ENCODE measurements at regions not wholly inside any gene's neighbourhood (a gene's known extent, or its start where the extent isn't known, plus 50 kb on each side); places are given as distances from the start of the nearest gene placed in this dataset.

GRCh38 chr5:175809531-175810121 lies 61.8 kb upstream of the CPLX2 start:
- Histone ChIP-seq H3K27ac (ENCODE audit: control insufficient read depth, insufficient read depth, low read length) (no peak overlapping the region), H3K9me3 (ENCODE audit: control insufficient read depth, low read depth, low read length) (no peaks in the 10 kb centered on the region), H3K9ac (ENCODE audit: control insufficient read depth, extremely low read depth, insufficient read depth, low read length) (no peak overlapping the region), H3K36me3 (ENCODE audit: control insufficient read depth in 2 of 2, extremely low read depth in 1 of 2, insufficient read depth in 2 of 2, low read length in 2 of 2) (no peaks in the 10 kb centered on the region), H4K20me1 (ENCODE audit: control insufficient read depth, extremely low read depth, insufficient read depth, low read length) (no peaks in the 10 kb centered on the region), H3K4me1 (ENCODE audit: control insufficient read depth, extremely low read depth, insufficient read depth, low read length) (peaks cover 10% of the 10 kb centered on the region), H3K79me2 (ENCODE audit: control insufficient read depth, insufficient read depth, low read length) (no peaks in the 10 kb centered on the region), H3K9me1 (ENCODE audit: control insufficient read depth, extremely low read depth, insufficient read depth, low read length) (no peaks in the 10 kb centered on the region), H3K27me3 (ENCODE audit: control insufficient read depth, extremely low read depth, insufficient read depth, low read length) (no peaks in the 10 kb centered on the region), H2AFZ (ENCODE audit: control insufficient read depth, low read length) (no peak overlapping the region), H3K4me2 (ENCODE audit: control insufficient read depth, extremely low read depth, insufficient read depth, low read depth, low read length) (no peak overlapping the region), H3K4me3 (ENCODE audit: control insufficient read depth in 2 of 3, extremely low read depth in 1 of 3, insufficient read depth in 2 of 3, low read depth in 1 of 3, low read length in 3 of 3) (no peak overlapping the region)
- dilution Hi-C loops (cut with MboI; ENCODE audit: extremely low pct_ligation_motif_present, low sequenced_read_pairs): no loop called here
- DNase-seq (ENCODE audit: low read depth, low spot score) (no peak), FAIRE-seq (peak; percentile 75)
- TF ChIP-seq, protein P1, sequence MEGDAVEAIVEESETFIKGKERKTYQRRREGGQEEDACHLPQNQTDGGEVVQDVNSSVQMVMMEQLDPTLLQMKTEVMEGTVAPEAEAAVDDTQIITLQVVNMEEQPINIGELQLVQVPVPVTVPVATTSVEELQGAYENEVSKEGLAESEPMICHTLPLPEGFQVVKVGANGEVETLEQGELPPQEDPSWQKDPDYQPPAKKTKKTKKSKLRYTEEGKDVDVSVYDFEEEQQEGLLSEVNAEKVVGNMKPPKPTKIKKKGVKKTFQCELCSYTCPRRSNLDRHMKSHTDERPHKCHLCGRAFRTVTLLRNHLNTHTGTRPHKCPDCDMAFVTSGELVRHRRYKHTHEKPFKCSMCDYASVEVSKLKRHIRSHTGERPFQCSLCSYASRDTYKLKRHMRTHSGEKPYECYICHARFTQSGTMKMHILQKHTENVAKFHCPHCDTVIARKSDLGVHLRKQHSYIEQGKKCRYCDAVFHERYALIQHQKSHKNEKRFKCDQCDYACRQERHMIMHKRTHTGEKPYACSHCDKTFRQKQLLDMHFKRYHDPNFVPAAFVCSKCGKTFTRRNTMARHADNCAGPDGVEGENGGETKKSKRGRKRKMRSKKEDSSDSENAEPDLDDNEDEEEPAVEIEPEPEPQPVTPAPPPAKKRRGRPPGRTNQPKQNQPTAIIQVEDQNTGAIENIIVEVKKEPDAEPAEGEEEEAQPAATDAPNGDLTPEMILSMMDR (optimal IDR thresholded peaks at IDR 0.05 in 1 of 3, IDR thresholded peaks at IDR 0.05 in 1 of 3, conservative IDR thresholded peaks at IDR 0.05 in 1 of 3; ENCODE audit: extremely low read depth in 1 of 3, insufficient read depth in 2 of 3, low read length in 3 of 3): no peak
- no peak for TF ChIP-seq EZH2 (IDR thresholded peaks at IDR 0.05; ENCODE audit: low read length)

GRCh38 chr5:175810457-175810856 lies 60.9 kb upstream of the CPLX2 start:
- no peak overlapping the region for H2AFZ ChIP-seq (ENCODE audit: control insufficient read depth, low read length)
- dilution Hi-C loops (cut with MboI; ENCODE audit: extremely low pct_ligation_motif_present, low sequenced_read_pairs): no loop called here
- no peak for FAIRE-seq

More at GRCh38 chr5:175810457-175810856, 60.9 kb upstream of the CPLX2 start:
- Histone ChIP-seq H3K9me1 (ENCODE audit: control insufficient read depth, extremely low read depth, insufficient read depth, low read length) (no peaks in the 10 kb centered on the region), H4K20me1 (ENCODE audit: control insufficient read depth, extremely low read depth, insufficient read depth, low read length) (no peaks in the 10 kb centered on the region), H3K9me3 (ENCODE audit: control insufficient read depth, low read depth, low read length) (no peaks in the 10 kb centered on the region), H3K9ac (ENCODE audit: control insufficient read depth, extremely low read depth, insufficient read depth, low read length) (no peak overlapping the region), H3K4me3 (ENCODE audit: control insufficient read depth in 2 of 3, extremely low read depth in 1 of 3, insufficient read depth in 2 of 3, low read depth in 1 of 3, low read length in 3 of 3) (no peak overlapping the region), H3K4me2 (ENCODE audit: control insufficient read depth, extremely low read depth, insufficient read depth, low read depth, low read length) (no peak overlapping the region), H3K4me1 (ENCODE audit: control insufficient read depth, extremely low read depth, insufficient read depth, low read length) (peaks cover 11% of the 10 kb centered on the region), H3K79me2 (ENCODE audit: control insufficient read depth, insufficient read depth, low read length) (no peaks in the 10 kb centered on the region), H3K27me3 (ENCODE audit: control insufficient read depth, extremely low read depth, insufficient read depth, low read length) (no peaks in the 10 kb centered on the region), H3K27ac (ENCODE audit: control insufficient read depth, insufficient read depth, low read length) (no peak overlapping the region), H3K36me3 (ENCODE audit: control insufficient read depth in 2 of 2, extremely low read depth in 1 of 2, insufficient read depth in 2 of 2, low read length in 2 of 2) (no peaks in the 10 kb centered on the region)
- TF ChIP-seq, protein P1 (optimal IDR thresholded peaks at IDR 0.05 in 1 of 3, IDR thresholded peaks at IDR 0.05 in 1 of 3, conservative IDR thresholded peaks at IDR 0.05 in 1 of 3; ENCODE audit: extremely low read depth in 1 of 3, insufficient read depth in 2 of 3, low read length in 3 of 3): no peak
- no peak for TF ChIP-seq EZH2 (IDR thresholded peaks at IDR 0.05; ENCODE audit: low read length)
- DNase-seq (ENCODE audit: low read depth, low spot score): no peak
